ENCODE measurements at regions not wholly inside any gene's neighbourhood (a gene's known extent, or its start where the extent isn't known, plus 50 kb on each side); places are given as distances from the start of the nearest gene placed in this dataset.

DNA sequence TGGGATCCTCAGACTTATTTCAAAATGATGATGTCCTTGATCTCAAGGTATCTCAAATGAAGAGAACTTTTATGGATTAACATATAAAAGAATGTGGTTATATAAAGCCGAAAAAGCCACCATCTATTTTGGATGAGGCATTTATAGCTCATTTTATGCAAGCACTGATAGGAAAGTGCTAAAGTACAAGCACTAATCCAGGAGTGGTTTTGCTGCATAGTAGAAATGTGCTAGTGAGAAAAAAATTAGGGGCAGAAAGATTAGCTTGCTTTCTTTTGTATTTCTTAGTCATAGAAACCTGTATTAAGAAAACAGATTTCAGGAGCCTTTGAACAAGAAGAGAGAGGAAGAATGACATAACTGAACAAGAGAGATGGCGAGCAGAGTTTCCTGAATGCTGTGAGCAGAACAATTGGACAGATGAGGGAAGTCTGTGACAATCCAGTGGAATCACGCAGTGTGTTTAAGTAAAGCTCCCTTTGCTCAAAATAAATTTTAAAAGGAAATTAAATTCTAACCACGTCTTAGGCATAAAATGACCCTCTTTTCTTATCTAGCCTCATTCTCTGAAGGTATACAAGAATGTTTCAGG lies 238.2 kb upstream of the NOVA1 start:
- TF ChIP-seq, protein P1, sequence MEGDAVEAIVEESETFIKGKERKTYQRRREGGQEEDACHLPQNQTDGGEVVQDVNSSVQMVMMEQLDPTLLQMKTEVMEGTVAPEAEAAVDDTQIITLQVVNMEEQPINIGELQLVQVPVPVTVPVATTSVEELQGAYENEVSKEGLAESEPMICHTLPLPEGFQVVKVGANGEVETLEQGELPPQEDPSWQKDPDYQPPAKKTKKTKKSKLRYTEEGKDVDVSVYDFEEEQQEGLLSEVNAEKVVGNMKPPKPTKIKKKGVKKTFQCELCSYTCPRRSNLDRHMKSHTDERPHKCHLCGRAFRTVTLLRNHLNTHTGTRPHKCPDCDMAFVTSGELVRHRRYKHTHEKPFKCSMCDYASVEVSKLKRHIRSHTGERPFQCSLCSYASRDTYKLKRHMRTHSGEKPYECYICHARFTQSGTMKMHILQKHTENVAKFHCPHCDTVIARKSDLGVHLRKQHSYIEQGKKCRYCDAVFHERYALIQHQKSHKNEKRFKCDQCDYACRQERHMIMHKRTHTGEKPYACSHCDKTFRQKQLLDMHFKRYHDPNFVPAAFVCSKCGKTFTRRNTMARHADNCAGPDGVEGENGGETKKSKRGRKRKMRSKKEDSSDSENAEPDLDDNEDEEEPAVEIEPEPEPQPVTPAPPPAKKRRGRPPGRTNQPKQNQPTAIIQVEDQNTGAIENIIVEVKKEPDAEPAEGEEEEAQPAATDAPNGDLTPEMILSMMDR (IDR thresholded peaks at IDR 0.05) = no peak
- TF ChIP-seq POLR2AphosphoS5 (IDR thresholded peaks at IDR 0.05; ENCODE audit: low read depth, low read length) = no peak
- no peak for TF ChIP-seq SIN3A (IDR thresholded peaks at IDR 0.05; ENCODE audit: borderline replicate concordance, insufficient read depth, low read depth, low read length)
- TF ChIP-seq, protein P2, sequence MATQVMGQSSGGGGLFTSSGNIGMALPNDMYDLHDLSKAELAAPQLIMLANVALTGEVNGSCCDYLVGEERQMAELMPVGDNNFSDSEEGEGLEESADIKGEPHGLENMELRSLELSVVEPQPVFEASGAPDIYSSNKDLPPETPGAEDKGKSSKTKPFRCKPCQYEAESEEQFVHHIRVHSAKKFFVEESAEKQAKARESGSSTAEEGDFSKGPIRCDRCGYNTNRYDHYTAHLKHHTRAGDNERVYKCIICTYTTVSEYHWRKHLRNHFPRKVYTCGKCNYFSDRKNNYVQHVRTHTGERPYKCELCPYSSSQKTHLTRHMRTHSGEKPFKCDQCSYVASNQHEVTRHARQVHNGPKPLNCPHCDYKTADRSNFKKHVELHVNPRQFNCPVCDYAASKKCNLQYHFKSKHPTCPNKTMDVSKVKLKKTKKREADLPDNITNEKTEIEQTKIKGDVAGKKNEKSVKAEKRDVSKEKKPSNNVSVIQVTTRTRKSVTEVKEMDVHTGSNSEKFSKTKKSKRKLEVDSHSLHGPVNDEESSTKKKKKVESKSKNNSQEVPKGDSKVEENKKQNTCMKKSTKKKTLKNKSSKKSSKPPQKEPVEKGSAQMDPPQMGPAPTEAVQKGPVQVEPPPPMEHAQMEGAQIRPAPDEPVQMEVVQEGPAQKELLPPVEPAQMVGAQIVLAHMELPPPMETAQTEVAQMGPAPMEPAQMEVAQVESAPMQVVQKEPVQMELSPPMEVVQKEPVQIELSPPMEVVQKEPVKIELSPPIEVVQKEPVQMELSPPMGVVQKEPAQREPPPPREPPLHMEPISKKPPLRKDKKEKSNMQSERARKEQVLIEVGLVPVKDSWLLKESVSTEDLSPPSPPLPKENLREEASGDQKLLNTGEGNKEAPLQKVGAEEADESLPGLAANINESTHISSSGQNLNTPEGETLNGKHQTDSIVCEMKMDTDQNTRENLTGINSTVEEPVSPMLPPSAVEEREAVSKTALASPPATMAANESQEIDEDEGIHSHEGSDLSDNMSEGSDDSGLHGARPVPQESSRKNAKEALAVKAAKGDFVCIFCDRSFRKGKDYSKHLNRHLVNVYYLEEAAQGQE (IDR thresholded peaks at IDR 0.05; ENCODE audit: insufficient read depth in 1 of 2, low read depth in 2 of 2, low read length in 1 of 2) = no peak
- no peak for TF ChIP-seq TCF7L2 (IDR thresholded peaks at IDR 0.05; ENCODE audit: low read depth, low read length)
